H4 (cell line): ENCODE measurements at regions not wholly inside any gene's neighbourhood (a gene's known extent, or its start where the extent isn't known, plus 50 kb on each side); places are given as distances from the start of the nearest gene placed in this dataset.

Source experiments
- DNase-seq: peaks from one replicate; pipeline ENCODE4 v3.0.0-alpha.2; 2015; ENCODE audit warnings: low spot score

DNA sequence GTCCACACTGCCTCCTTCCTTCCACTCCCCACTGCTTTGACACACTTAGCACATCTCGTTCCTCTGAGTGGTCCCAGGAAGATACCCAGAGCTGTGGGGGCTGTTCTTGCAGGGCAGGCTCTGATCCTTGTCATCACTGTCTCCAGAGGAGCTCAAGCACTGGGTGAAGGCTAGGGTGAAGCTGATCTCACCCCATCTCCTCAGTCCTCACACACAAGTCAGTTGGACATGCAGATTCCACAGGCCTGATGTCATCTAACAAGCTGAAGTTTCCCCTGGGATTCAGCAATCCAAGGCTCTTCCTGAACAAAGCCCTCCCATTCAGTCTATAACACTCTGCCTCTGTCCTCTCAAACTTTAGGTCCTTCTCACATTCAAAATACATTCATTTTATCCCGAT, 90.6 kb upstream of the RAB6C start:
- DNase-seq = peak; percentile 23

DNA sequence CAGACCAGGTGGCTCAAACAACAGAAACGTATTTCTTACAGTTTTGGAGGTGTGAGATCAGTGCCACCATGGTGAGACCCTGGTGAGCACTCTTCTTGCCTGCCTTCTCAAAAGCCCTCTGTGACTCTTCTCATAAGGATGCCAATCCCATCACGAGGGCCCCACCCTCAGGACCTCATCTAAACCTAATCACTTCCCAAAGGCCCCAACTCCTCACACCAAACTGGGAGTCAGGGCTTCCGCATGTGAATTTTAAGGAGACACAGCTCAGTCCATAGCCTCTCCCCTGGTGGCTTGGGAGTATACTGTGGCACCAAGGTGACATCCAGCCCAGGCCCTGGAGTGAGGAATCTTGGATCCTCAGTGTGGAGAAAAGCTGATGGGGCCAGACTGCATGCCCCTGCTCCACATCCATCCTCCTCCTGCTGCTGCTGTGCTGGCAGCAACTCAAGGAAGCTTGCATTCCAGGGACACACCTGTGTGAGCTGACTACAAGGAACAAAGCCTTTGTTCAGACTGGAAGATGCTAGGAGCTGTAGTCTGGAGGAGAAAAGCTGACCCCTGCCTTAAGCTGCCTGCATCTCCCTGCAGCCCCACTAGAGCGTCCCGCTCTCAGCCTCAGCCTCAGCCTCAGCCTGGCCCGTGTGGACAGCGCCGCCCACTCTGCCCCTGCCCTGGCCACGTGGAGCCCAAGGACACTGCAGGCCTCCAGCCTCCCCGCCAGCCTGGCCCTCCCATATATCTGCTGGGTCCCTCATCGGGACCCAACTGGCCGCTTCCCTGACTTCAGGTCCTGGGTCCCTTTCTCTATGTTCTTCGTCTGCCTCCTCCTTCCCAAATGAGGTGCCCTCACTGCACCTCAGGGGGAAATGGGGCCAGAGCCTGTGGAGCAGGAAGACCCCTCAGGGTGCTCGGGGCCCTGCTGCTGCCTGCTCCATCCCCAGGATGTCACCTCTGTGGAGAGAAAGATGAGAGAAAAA, 87.8 kb upstream of the RAB6C start:
- DNase-seq = no peak

DNA sequence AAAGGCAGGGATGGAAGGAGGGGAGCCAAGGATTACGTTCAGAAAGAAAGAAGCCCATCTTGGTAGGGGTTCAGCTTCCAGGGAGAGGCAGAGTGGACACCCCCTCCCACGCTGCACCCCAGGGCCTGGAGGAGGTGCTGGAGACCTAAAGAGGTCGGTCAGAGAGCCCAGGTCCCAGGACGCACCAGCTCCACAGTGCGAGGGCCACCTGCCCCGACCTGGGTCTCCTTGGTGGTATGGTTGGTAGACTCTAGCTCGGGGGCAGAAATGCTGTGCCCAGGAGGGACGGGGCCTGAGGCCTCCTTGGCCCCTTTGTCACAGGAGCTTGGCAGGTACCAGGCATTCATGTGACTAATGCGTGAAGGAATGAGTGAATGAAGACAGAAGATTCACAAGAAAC, 87.1 kb upstream of the RAB6C start:
- no peak for DNase-seq

DNA sequence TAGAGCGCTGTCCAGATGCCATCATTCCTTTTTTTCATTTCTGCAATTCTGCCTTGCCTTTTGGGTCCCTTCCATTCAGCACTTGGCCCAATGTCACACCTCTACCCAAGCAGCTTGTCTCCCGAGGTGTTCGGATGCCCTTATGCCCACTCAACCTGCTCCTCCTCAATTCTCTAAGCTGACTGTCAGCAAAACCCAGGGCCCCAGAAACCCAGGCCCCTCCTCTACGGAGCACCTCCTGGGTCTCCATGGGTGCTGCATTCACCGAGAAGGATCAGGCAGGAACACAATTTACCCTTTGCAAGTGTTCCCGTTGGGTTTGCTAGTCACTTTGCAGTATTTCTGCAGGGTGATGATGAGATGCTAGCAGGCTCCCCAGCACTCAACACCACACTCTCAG, 86.7 kb upstream of the RAB6C start:
- no peak for DNase-seq

DNA sequence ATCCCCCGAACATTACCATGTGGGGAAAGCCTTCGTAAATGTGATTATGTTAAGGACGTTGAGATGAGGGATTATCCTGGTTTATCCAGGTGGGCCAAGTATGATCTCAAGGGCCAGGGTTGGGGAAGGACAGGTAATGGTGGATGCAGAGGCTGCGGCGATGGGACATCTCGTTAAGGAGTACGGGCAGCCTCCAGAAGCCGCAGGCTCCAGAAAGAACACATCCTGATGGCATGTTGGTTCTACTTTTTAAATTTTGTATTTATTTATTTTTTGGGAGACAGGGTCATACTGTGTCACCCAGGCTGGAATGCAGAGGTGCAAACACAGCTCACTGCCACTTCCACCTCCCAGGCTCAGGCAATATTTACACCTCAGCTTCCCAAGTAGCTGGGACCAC, 86.2 kb upstream of the RAB6C start:
- no peak for DNase-seq

DNA sequence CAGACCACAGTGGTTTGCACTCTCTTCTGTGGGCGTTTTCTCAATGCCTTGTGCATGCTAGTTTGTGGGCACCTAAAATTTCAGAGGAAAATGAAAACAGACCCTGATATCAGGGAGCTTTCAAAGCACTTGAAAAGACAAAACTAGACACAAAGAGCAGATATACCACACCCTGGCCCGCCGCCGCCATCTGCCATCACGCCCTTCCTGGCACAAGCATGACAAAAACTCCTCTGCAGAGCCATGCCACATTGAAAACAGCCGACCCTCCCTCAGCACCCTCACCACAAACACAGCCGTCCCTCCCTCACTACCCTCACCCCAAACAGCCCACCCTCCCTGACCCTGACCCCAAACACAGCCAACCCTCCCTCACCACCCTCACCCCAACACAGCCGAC, 84.8 kb upstream of the RAB6C start:
- DNase-seq = no peak

DNA sequence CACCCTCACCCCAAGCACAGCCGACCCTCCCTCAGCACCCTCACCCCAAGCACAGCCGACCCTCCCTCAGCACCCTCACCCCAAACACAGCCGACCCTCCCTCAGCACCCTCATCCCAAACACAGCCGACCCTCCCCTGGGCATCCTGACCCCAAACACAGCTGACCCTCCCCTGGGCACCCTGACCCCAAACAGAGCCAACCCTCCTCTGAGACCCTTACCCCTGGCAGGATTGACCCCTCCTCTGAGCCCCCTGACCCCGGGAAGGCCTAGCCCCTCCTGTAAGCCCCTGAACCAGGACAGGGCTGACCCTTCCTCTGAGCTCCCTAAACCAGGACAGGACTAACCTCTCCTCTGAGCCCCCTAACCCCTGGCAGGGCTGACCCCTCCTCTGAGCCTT, 84.4 kb upstream of the RAB6C start:
- no peak for DNase-seq

DNA sequence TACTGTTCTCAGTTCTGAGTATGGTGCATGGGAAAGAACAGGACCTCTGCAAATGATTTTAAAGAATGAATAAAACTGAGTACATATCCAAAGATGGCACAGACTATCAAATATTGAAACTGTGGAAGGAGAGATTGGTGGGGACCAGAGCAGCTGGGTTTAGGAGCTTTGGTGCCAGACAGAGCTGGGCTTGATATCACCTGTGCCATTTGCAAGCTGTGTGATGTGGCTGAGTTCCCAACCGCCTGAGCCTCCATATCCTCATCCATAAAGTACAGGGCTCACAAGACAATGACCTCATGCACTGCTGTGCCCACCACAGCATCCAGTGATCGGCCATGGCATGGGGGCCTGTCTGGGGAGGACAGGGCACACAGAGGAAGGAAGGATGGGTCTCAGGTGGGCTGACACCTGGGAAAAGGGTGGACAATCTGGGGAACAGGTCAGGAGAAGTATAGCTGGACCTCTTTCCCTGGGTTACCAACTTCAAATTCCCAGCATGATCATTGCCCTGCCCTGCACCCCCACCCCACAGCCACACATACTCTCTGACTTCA, 83.9 kb upstream of the RAB6C start:
- no peak for DNase-seq

DNA sequence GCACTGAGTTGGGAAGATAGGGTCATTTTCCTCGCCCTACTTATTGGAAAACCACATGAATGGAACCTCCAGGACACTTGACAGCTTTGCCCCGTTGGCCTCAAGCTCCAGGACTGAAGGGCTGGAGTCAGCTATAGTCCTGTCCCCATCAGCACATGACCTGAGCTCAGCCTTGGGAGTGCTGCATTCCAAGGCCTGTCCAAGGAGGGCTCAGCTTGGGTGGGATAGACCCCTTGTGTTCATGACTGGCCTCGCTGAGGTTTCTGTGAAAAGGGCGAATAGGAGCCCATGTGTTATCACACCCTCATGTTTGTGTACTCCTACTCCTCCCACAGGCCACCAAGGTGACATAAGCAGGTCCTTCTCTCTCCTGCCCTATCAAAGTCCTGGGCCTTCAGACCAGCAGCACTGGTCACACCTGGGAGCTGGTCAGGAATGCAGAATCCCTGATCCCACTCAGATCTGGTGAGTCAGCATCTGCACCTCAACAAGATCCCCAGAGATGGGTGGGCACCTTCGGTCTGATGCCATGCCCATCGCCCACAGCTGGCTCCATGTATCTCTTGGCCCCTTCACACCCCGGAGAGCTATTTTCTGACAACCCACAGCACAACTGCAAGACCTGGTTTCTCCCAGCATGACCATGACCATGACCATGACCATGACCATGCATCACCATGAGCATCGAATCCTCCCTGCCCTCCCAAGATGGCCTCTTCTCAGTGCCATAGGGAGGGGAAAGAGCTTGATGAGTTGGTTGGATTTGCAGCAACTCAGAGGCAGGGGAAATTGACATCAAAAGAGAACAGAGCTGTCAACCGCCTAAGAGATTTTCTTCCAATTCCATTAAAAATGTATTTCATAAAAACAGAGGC, 83.0 kb upstream of the RAB6C start:
- DNase-seq = no peak

DNA sequence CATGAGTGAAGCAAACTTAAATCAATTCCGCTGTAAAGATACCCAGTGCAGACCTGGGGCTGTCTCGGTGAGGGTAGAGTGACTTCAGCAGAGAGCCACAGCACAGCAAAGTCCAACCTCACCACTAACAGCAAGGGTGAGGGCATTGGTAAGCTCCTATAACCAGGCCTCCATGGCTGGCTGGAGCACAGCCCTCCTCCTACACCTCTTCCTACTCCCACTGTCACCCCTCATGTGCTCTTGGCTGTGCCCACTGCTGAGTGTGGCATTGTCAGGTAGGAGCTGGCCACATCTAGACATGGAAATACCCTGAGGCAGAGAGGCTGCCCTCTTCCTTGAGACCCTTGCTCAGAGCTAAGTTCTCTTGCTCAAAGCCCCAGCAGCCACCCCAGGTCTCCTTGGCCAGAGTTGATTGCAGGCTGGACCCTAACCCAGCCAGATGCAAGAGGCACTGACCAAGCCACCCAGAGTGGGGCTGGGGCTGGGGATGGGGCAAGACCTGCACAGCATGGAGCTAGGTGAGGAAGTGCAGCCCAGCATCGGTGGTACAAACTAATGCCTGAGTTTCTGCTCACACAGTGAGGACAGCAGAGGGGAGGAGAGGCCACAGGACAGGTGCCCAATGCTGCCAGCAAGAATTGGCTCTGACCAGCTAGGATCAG, 77.6 kb upstream of the RAB6C start:
- no peak for DNase-seq

DNA sequence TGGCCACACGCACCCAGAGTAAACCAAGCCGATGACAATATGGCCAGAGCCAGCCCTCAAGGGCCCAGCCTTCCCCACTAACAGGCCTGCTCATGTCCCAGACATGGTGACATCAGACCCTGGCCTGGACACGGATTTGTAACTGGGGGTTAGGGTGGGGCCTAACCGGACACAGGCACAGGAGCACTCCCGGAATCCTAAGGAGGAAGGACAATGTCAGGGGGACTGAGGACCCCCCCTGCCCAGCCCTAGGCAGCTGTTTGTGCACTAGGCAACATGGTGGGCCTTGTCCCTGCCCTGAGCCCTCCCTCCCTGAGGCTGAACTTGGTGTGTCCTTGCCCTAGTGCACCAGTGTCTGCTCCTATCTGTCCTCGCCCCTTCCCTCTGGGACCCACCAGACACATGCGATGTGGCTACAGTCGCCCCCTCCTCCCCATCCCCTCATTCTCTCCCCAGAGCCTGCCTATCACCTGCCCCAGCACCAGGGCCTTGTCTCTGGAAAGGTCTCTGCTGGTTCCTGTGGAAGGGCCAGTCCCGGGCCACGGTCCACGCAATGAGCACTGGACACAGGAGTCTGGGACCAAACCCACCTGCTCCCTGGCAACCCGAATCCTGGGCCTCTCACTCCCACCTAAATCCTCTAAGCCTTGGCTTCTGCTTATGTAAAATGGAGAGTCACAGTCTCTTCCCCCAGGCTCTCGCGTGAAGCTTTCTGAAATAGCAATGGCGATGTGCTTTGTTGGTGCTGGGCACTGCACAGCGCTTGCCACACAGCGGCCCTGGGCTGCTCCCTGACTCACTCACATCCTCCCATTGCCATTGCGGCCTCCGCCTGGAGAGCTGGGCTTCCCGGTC, 76.5 kb upstream of the RAB6C start:
- DNase-seq = no peak

DNA sequence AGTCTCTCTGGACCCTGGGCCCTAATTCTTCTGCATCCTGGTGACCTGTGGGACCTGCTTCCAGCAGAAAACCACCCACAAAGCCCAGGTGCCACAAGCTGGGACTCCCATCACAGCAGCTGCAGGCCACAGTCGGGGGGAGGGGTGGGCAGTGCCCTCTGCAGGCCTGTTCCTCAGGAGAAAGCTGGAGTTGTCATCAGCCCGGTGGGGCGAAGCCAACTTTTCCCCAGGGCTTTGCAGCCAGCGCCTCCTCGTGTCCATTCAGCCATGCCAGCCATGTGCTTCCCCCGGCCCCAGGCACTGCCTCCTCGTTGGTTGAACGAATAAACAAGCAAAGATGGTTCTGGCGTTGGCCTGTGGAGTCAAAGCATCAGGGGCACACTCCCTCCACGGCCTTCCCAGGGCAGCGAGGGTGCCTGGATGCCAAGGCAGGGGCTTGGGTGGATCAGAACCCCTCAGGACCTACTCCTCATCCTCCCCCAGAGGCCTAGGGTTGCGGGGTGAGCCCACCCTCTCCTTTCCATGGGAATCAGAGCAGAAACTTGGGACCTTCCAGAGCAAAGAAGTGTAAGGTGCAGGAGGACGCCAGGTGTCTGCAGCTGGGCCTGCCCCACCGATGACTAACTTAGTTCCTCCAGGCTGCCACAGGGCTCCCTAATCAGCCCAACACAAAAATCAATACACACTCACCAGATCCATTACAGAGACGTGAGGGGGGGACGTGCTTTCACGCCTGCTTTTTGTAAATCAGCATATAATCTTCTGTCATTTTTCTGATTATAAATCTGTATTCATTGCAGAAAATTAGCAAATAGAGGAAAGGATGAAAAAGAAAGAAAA, 75.7 kb upstream of the RAB6C start:
- DNase-seq = peak; percentile 63

DNA sequence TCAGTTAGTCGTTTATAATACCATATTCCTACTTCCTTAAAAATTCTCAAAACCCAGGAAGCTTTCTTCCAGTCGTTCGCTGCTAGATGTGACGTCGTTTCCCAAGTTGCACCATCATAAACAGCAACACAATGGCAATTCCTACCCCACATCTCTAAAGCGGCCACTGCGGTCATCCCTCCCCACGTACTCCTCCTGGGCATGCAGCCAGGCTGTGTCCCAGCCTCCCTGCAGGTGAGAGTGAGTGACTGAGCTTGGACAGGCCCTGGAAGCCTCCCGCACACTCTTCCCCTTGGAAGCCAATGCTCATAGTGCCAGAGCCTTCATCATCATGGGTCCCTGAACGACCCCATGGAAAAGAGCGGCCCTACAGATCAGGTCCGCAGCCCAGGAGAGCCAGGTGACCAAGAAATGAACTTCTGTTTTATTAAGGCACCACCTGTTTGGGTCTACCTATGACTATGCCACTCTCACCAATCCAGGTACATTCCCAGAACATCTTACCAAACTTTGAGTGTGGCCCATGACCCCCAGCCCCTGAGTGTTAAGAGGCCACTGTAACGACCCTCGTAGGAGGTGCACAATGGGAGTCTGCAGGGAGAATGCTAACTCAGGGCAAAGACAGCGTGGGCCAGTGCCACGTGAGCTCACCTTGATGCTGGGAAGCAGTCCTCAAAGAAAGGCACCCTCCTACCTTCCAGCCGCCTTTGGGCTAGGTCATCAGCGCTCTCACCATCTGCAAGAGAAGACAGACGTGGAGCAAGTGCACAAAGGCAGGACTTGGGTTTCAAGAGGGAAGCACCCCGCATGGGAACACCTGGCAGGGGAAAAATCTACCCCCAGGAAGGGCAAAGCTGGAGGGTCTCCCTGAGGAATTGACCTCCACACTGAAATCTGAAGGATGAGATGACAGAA, 74.7 kb upstream of the RAB6C start:
- DNase-seq = no peak

DNA sequence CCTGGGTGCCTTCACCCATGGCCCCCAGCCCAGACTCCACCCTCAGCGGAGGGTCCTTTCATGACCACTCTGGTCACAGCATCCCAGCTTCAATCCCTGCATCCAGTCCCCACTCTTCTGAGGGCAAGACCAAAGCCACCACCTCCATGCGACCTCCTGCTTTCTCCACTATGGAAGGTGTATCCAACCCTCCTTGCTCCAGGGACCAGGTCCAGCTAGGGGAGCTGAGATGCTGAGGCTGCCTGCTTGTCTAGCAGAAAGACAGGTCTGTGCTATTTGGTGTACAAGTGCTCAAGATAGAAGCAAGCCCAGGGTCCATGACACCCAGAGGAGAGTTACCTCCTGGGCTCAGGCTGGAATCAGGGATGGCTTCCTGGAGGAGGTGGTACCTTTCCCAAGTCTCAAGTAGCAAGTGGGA, 73.8 kb upstream of the RAB6C start:
- no peak for DNase-seq

DNA sequence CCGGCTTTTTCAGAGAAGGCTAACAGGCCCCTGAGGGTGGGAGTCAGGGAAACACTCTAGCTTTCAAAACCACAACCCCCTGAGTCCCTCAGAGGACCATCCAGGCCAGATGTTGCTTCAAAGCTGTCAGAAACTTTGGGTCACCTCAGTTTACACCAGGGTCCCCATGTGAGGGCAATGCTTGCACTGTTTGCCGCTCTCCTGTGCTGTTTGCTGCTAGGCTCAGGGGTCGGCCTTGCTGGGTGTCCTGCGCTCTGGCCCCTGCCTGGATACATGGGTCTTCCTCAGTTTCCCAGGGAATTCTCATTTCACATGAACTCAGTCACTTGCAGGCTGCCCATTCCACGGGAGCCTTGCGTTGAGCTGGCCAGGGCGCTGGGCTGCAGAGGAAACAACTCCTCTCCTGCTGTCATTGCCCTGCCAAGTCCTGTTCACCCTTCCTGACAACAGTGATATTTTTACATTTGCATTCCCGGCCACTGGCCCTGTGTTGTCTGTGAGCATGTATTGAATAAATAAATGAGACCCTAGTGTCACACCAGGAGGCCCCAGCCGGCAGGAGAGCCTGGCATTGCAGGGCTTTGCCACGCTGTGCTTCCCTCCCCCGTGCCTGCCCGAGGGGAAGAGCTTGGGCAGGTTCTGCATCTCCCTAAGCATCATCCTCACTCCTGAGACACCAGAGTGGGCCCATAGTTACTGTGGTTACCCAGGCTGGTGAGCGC, 73.2 kb upstream of the RAB6C start:
- DNase-seq = no peak

DNA sequence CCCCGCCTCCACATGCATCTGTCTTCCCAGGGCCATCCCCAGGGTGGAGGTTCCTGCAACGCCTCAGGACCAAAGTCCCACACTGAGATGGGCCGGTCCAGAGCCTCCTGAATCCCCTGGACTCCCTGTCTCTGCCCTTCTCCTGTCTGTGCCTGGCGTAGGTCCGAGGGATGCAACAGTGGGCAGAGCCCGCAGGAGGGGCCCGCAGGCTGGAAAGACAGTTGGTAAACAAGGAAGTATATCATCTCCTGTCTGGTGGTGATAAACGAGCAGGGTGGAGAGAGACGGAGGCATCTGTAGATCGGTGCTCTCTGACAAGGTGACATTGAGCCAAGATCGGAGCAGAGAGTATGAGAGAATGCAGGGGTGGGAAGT, 72.6 kb upstream of the RAB6C start:
- no peak for DNase-seq

DNA sequence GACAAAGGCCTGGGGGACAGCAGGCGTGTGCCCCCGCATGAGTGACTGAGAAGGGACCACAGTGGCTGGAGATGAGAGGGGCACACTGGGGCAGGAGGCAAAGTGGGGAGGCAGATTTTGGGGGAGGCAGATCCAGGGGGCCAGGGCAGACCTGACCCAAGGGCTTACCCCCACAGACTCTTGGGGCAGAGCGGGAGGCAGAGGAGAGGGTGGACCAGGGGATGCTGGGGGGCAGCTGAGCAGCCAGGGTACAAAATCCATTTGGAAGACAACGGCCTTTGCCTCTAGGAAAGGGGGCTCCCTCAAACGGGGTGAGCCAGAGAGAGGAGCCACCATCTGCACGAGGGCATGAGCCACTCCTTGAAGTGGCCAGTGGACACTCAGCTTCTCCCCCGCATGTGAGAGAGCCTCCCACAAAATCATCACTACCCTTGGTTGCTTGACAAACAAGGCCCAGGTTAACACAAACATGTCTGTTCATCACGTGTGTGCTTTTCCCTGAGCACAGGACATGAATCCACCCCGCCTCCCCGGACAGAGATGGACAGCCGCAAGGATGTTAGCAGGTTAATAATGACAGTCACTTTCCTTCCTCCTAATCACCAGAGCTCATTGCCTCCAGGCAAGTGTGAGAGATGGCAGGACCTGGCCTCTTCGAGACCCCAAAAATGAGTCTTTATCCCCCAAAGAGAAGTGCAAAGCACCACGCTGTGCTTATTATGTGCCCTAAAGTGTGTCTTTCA, 72.0 kb upstream of the RAB6C start:
- DNase-seq = no peak
